Endothelial cell (in vitro differentiated cells): ENCODE measurements at regions not wholly inside any gene's neighbourhood (a gene's known extent, or its start where the extent isn't known, plus 50 kb on each side); places are given as distances from the start of the nearest gene placed in this dataset.

Experiments
- DNase-seq: peaks from one replicate; pipeline ENCODE4 v3.0.0; 2021; ENCODE audit warnings: low spot score
- H3K27ac Mint-ChIP-seq: one replicate; pipeline ENCODE4 v1.8.0; 2021; ENCODE audit warnings: mixed read lengths, inconsistent platforms; ENCODE audit not compliant: unreplicated experiment
- H3K27me3 Mint-ChIP-seq: one replicate; pipeline ENCODE4 v1.8.0; 2021; ENCODE audit warnings: mild to moderate bottlenecking, moderate library complexity, mixed read lengths, inconsistent platforms; ENCODE audit not compliant: unreplicated experiment
- H3K36me3 Mint-ChIP-seq: one replicate; pipeline ENCODE4 v1.8.0; 2021; ENCODE audit warnings: mild to moderate bottlenecking, low read depth, mixed read lengths, inconsistent platforms; ENCODE audit not compliant: unreplicated experiment
- H3K4me1 Mint-ChIP-seq: one replicate; pipeline ENCODE4 v1.8.0; 2021; ENCODE audit warnings: mild to moderate bottlenecking, mixed read lengths, inconsistent platforms; ENCODE audit not compliant: unreplicated experiment
- H3K4me3 Mint-ChIP-seq: one replicate; pipeline ENCODE4 v1.8.0; 2021; ENCODE audit warnings: mild to moderate bottlenecking, mixed read lengths, inconsistent platforms; ENCODE audit not compliant: unreplicated experiment
- H3K9me3 Mint-ChIP-seq: one replicate; pipeline ENCODE4 v1.8.0; 2021; ENCODE audit warnings: mixed read lengths, inconsistent platforms; ENCODE audit not compliant: unreplicated experiment
- CTCF ChIP-seq: fragments of 200-600 bp; sonication (generic); IDR thresholded peaks from one replicate; pipeline ENCODE4 v1.5.0; 2021; ENCODE audit warnings: antibody characterized with exemption; ENCODE audit not compliant: unreplicated experiment

- no peaks in the 10 kb centered on the region for H3K9me3 Mint-ChIP-seq
- H3K4me3 Mint-ChIP-seq, result no peak overlapping the region
- peaks cover 16% of the 10 kb centered on the region for H3K4me1 Mint-ChIP-seq
- no peaks in the 10 kb centered on the region for H3K36me3 Mint-ChIP-seq
- DNase-seq, result no peak
- no peak overlapping the region for H3K27ac Mint-ChIP-seq
- TF ChIP-seq CTCF, result no peak
- H3K27me3 Mint-ChIP-seq, result peaks cover 5% of the 10 kb centered on the region
These were observed 102.2 kb upstream of the IER5L start for GRCh38 chr9:129280236-129280622.

GRCh38 chr9:129278391-129279237, 100.6 kb upstream of the IER5L start:
- no peak for TF ChIP-seq CTCF
- Mint-ChIP-seq H3K27me3 (peaks cover 5% of the 10 kb centered on the region), H3K9me3 (no peaks in the 10 kb centered on the region), H3K4me3 (no peak overlapping the region), H3K4me1 (peaks cover 16% of the 10 kb centered on the region), H3K36me3 (no peaks in the 10 kb centered on the region), H3K27ac (no peak overlapping the region)
- no peak for DNase-seq

GRCh38 chr9:129276486-129277230, 98.6 kb upstream of the IER5L start:
- H3K4me1 Mint-ChIP-seq, result peaks cover 10% of the 10 kb centered on the region
- H3K36me3 Mint-ChIP-seq, result no peaks in the 10 kb centered on the region
- TF ChIP-seq CTCF, result no peak
- DNase-seq, result no peak
- peak overlapping the region; percentile 24 for H3K27ac Mint-ChIP-seq
- H3K4me3 Mint-ChIP-seq, result no peak overlapping the region
- no peaks in the 10 kb centered on the region for H3K9me3 Mint-ChIP-seq
- peaks cover 4% of the 10 kb centered on the region for H3K27me3 Mint-ChIP-seq

- no peak for TF ChIP-seq CTCF
- H3K4me3 Mint-ChIP-seq, result no peak overlapping the region
- peaks cover 4% of the 10 kb centered on the region for H3K27me3 Mint-ChIP-seq
- DNase-seq, result no peak
- no peaks in the 10 kb centered on the region for H3K36me3 Mint-ChIP-seq
- no peaks in the 10 kb centered on the region for H3K9me3 Mint-ChIP-seq
- H3K27ac Mint-ChIP-seq, result no peak overlapping the region
- H3K4me1 Mint-ChIP-seq, result peaks cover 10% of the 10 kb centered on the region
These were observed 97.7 kb upstream of the IER5L start for GRCh38 chr9:129275626-129276247.
